WTC11 (cell line): ENCODE measurements at regions not wholly inside any gene's neighbourhood (a gene's known extent, or its start where the extent isn't known, plus 50 kb on each side); places are given as distances from the start of the nearest gene placed in this dataset.

Experiments
- ATAC-seq: fragments of 200-7000 bp; cut with Tn5 transposase; 2 replicates; pipeline ENCODE4 v1.10.0; 2021; ENCODE audit warnings: mild to moderate bottlenecking, moderate library complexity
- CTCF ChIA-PET: fragments of 300-600 bp; sonication (Branson Sonifier 250); formaldehyde crosslinking; loops from one replicate; lab custom pipeline; 2021; ENCODE audit warnings: antibody characterized with exemption; lab: Charles Lee
- POLR2A ChIA-PET: fragments of 350-600 bp; sonication (Branson Sonifier 250); formaldehyde crosslinking; loops from one replicate; lab custom pipeline; 2021; ENCODE audit warnings: antibody characterized with exemption; lab: Charles Lee
- DNase-seq: peaks from one replicate; pipeline ENCODE4 v3.0.0; 2021; ENCODE audit warnings: low spot score
- H3K27ac Mint-ChIP-seq: 2 replicates; pipeline ENCODE4 v1.8.0; 2021; ENCODE audit warnings: mixed read lengths
- H3K27me3 Mint-ChIP-seq: 2 replicates; pipeline ENCODE4 v1.8.0; 2021; ENCODE audit warnings: low read depth, mild to moderate bottlenecking, moderate library complexity, mixed read lengths
- H3K36me3 Mint-ChIP-seq: 2 replicates; pipeline ENCODE4 v1.8.0; 2021; ENCODE audit warnings: mixed read lengths
- H3K4me1 Mint-ChIP-seq: 2 replicates; pipeline ENCODE4 v1.8.0; 2022; ENCODE audit warnings: mixed read lengths
- H3K4me3 Mint-ChIP-seq: 2 replicates; pipeline ENCODE4 v1.8.0; 2021; ENCODE audit warnings: mild to moderate bottlenecking, moderate library complexity, mixed read lengths
- H3K9me3 Mint-ChIP-seq: 2 replicates; pipeline ENCODE4 v1.8.0; 2021; ENCODE audit warnings: mixed read lengths
- AR ChIP-seq: fragments of 250-450 bp; sonication (Bioruptor Pico); IDR thresholded peaks from 2 replicates; pipeline ENCODE4 v1.9.0; 2021; ENCODE audit warnings: mild to moderate bottlenecking
- ARID4B ChIP-seq: sonication (generic); formaldehyde crosslinking; IDR thresholded peaks from 2 replicates; pipeline ENCODE4 v1.8.0; 2023; ENCODE audit warnings: missing genetic modification reagents, mild to moderate bottlenecking, borderline replicate concordance
- CREB1 ChIP-seq: sonication (generic); formaldehyde crosslinking; IDR thresholded peaks from 2 replicates; pipeline ENCODE4 v1.8.0; 2023; ENCODE audit warnings: mild to moderate bottlenecking, missing genetic modification reagents
- EMX1 ChIP-seq: fragments of 250-450 bp; sonication (Bioruptor Pico); IDR thresholded peaks from 2 replicates; pipeline ENCODE4 v1.8.0; 2021; ENCODE audit warnings: mild to moderate bottlenecking
- ERG ChIP-seq: fragments of 250-450 bp; sonication (Bioruptor Pico); IDR thresholded peaks from 2 replicates; pipeline ENCODE4 v1.8.0; 2021; ENCODE audit warnings: mild to moderate bottlenecking
- GABPB1 ChIP-seq: sonication (generic); formaldehyde crosslinking; IDR thresholded peaks from 2 replicates; pipeline ENCODE4 v1.8.1; 2023; ENCODE audit warnings: mild to moderate bottlenecking, missing genetic modification reagents
- JAZF1 ChIP-seq: fragments of 250-450 bp; sonication (Bioruptor Pico); IDR thresholded peaks from 2 replicates; pipeline ENCODE4 v1.9.0; 2021; ENCODE audit warnings: moderate library complexity, mild to moderate bottlenecking, inconsistent platforms
- MXD4 ChIP-seq: fragments of 250-450 bp; sonication (Bioruptor Pico); IDR thresholded peaks from 2 replicates; pipeline ENCODE4 v1.8.0; 2021; ENCODE audit warnings: mild to moderate bottlenecking, moderate library complexity, borderline replicate concordance
- NFATC4 ChIP-seq: fragments of 250-450 bp; sonication (Bioruptor Pico); IDR thresholded peaks from 2 replicates; pipeline ENCODE4 v1.9.0; 2021; ENCODE audit warnings: mild to moderate bottlenecking
- NR2C2 ChIP-seq: sonication (generic); formaldehyde crosslinking; IDR thresholded peaks from 2 replicates; pipeline ENCODE4 v1.8.0; 2022; ENCODE audit warnings: mild to moderate bottlenecking, missing genetic modification reagents
- NR3C1 ChIP-seq: sonication (generic); formaldehyde crosslinking; conservative IDR thresholded peaks from 2 replicates; pipeline ENCODE4 v1.8.1; 2023; ENCODE audit warnings: low read depth, mild to moderate bottlenecking, missing genetic modification reagents
- OVOL2 ChIP-seq: fragments of 250-450 bp; sonication (Bioruptor Pico); IDR thresholded peaks from 2 replicates; pipeline ENCODE4 v1.9.0; 2021; ENCODE audit warnings: mild to moderate bottlenecking, borderline replicate concordance
- SP1 ChIP-seq: sonication (generic); formaldehyde crosslinking; conservative IDR thresholded peaks from 2 replicates; pipeline ENCODE4 v1.8.1; 2022; ENCODE audit warnings: missing genetic modification reagents
- TCF7 ChIP-seq: sonication (generic); formaldehyde crosslinking; IDR thresholded peaks from 2 replicates; pipeline ENCODE4 v1.8.0; 2022; ENCODE audit warnings: mild to moderate bottlenecking, low read depth, missing genetic modification reagents, moderate library complexity
- TP53 ChIP-seq: sonication (generic); formaldehyde crosslinking; IDR thresholded peaks from 2 replicates; pipeline ENCODE4 v1.8.1; 2023; ENCODE audit warnings: mild to moderate bottlenecking, missing genetic modification reagents
- TF ChIP-seq, protein P1 (sequence below): fragments of 250-450 bp; sonication (Bioruptor Pico); IDR thresholded peaks from 2 replicates; pipeline ENCODE4 v1.9.0; 2021; ENCODE audit warnings: mild to moderate bottlenecking, borderline replicate concordance
- TF ChIP-seq, protein P2 (sequence below): sonication (generic); formaldehyde crosslinking; IDR thresholded peaks from 2 replicates; pipeline ENCODE4 v1.8.0; 2022; ENCODE audit warnings: missing genetic modification reagents
- TF ChIP-seq, protein P3 (sequence below): sonication (generic); formaldehyde crosslinking; IDR thresholded peaks from 2 replicates; pipeline ENCODE4 v1.8.1; 2023; ENCODE audit warnings: mild to moderate bottlenecking, missing genetic modification reagents, moderate library complexity
- TF ChIP-seq, protein P4 (sequence below): fragments of 200-600 bp; IDR thresholded peaks from 2 replicates; pipeline ENCODE4 v1.8.0; 2022; ENCODE audit warnings: antibody characterized with exemption

GRCh38 chr3:174363256-174363655, 495.9 kb upstream of the NAALADL2 start:
- H3K4me3 Mint-ChIP-seq = no peak overlapping the region
- H3K9me3 Mint-ChIP-seq = no peaks in the 10 kb centered on the region
- no peak overlapping the region for H3K27ac Mint-ChIP-seq
- H3K27me3 Mint-ChIP-seq = no peaks in the 10 kb centered on the region
- ChIA-PET CTCF (no interaction called here), POLR2A (no interaction called here)
- DNase-seq (no peak), ATAC-seq (no peak)
- no peaks in the 10 kb centered on the region; the same call in 1 of the 2 replicates for H3K36me3 Mint-ChIP-seq
- TF ChIP-seq, protein P1, sequence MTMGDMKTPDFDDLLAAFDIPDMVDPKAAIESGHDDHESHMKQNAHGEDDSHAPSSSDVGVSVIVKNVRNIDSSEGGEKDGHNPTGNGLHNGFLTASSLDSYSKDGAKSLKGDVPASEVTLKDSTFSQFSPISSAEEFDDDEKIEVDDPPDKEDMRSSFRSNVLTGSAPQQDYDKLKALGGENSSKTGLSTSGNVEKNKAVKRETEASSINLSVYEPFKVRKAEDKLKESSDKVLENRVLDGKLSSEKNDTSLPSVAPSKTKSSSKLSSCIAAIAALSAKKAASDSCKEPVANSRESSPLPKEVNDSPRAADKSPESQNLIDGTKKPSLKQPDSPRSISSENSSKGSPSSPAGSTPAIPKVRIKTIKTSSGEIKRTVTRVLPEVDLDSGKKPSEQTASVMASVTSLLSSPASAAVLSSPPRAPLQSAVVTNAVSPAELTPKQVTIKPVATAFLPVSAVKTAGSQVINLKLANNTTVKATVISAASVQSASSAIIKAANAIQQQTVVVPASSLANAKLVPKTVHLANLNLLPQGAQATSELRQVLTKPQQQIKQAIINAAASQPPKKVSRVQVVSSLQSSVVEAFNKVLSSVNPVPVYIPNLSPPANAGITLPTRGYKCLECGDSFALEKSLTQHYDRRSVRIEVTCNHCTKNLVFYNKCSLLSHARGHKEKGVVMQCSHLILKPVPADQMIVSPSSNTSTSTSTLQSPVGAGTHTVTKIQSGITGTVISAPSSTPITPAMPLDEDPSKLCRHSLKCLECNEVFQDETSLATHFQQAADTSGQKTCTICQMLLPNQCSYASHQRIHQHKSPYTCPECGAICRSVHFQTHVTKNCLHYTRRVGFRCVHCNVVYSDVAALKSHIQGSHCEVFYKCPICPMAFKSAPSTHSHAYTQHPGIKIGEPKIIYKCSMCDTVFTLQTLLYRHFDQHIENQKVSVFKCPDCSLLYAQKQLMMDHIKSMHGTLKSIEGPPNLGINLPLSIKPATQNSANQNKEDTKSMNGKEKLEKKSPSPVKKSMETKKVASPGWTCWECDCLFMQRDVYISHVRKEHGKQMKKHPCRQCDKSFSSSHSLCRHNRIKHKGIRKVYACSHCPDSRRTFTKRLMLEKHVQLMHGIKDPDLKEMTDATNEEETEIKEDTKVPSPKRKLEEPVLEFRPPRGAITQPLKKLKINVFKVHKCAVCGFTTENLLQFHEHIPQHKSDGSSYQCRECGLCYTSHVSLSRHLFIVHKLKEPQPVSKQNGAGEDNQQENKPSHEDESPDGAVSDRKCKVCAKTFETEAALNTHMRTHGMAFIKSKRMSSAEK (CRISPR knock-in tag) = no peak
- TF ChIP-seq ARID4B (CRISPR knock-in tag) (no peak), NR3C1 (CRISPR knock-in tag) (no peak), CREB1 (CRISPR knock-in tag) (no peak), TP53 (CRISPR knock-in tag) (no peak), GABPB1 (CRISPR knock-in tag) (no peak), SP1 (CRISPR knock-in tag) (no peak), AR (CRISPR knock-in tag) (no peak), TCF7 (CRISPR knock-in tag) (no peak), NFATC4 (CRISPR knock-in tag) (no peak), ERG (CRISPR knock-in tag) (no peak), NR2C2 (CRISPR knock-in tag) (no peak), EMX1 (CRISPR knock-in tag) (no peak), OVOL2 (no peak), MXD4 (CRISPR knock-in tag) (no peak), JAZF1 (CRISPR knock-in tag) (no peak)
- TF ChIP-seq, protein P2, sequence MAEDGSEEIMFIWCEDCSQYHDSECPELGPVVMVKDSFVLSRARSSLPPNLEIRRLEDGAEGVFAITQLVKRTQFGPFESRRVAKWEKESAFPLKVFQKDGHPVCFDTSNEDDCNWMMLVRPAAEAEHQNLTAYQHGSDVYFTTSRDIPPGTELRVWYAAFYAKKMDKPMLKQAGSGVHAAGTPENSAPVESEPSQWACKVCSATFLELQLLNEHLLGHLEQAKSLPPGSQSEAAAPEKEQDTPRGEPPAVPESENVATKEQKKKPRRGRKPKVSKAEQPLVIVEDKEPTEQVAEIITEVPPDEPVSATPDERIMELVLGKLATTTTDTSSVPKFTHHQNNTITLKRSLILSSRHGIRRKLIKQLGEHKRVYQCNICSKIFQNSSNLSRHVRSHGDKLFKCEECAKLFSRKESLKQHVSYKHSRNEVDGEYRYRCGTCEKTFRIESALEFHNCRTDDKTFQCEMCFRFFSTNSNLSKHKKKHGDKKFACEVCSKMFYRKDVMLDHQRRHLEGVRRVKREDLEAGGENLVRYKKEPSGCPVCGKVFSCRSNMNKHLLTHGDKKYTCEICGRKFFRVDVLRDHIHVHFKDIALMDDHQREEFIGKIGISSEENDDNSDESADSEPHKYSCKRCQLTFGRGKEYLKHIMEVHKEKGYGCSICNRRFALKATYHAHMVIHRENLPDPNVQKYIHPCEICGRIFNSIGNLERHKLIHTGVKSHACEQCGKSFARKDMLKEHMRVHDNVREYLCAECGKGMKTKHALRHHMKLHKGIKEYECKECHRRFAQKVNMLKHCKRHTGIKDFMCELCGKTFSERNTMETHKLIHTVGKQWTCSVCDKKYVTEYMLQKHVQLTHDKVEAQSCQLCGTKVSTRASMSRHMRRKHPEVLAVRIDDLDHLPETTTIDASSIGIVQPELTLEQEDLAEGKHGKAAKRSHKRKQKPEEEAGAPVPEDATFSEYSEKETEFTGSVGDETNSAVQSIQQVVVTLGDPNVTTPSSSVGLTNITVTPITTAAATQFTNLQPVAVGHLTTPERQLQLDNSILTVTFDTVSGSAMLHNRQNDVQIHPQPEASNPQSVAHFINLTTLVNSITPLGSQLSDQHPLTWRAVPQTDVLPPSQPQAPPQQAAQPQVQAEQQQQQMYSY (CRISPR knock-in tag) = no peak
- TF ChIP-seq, protein P3, sequence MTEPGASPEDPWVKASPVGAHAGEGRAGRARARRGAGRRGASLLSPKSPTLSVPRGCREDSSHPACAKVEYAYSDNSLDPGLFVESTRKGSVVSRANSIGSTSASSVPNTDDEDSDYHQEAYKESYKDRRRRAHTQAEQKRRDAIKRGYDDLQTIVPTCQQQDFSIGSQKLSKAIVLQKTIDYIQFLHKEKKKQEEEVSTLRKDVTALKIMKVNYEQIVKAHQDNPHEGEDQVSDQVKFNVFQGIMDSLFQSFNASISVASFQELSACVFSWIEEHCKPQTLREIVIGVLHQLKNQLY = no peak
- TF ChIP-seq, protein P4, sequence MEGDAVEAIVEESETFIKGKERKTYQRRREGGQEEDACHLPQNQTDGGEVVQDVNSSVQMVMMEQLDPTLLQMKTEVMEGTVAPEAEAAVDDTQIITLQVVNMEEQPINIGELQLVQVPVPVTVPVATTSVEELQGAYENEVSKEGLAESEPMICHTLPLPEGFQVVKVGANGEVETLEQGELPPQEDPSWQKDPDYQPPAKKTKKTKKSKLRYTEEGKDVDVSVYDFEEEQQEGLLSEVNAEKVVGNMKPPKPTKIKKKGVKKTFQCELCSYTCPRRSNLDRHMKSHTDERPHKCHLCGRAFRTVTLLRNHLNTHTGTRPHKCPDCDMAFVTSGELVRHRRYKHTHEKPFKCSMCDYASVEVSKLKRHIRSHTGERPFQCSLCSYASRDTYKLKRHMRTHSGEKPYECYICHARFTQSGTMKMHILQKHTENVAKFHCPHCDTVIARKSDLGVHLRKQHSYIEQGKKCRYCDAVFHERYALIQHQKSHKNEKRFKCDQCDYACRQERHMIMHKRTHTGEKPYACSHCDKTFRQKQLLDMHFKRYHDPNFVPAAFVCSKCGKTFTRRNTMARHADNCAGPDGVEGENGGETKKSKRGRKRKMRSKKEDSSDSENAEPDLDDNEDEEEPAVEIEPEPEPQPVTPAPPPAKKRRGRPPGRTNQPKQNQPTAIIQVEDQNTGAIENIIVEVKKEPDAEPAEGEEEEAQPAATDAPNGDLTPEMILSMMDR = no peak
- no peaks in the 10 kb centered on the region for H3K4me1 Mint-ChIP-seq
